ENCODE measurements at regions not wholly inside any gene's neighbourhood (a gene's known extent, or its start where the extent isn't known, plus 50 kb on each side); places are given as distances from the start of the nearest gene placed in this dataset.

- no peak for TF ChIP-seq POLR2A (IDR thresholded peaks at IDR 0.05; ENCODE audit: low read depth, low read length)
- no peak for TF ChIP-seq POLR2AphosphoS5 (IDR thresholded peaks at IDR 0.05; ENCODE audit: low read depth, low read length)
- no peak for TF ChIP-seq TAF1 (IDR thresholded peaks at IDR 0.05; ENCODE audit: borderline replicate concordance, low read depth, low read length)
These were observed 111.3 kb upstream of the SAMSN1 start for GRCh38 chr21:14657241-14658008.
